NCI-H2029 (cell line): ENCODE measurements at regions not wholly inside any gene's neighbourhood (a gene's known extent, or its start where the extent isn't known, plus 50 kb on each side); places are given as distances from the start of the nearest gene placed in this dataset.
A peak's percentile ranks its signal among the peaks of the same experiment; 100 is the strongest.

Source experiments
- DNase-seq: peaks from one replicate; lab custom pipeline; 2025; lab: John Stamatoyannopoulos, UW

- DNase-seq, result no peak
These were observed 177.4 kb downstream of the BTG1 start for GRCh38 chr12:91968076-91968776.

GRCh38 chr12:91967590-91967989 is 178.1 kb downstream of the BTG1 start:
- DNase-seq, result no peak

GRCh38 chr12:91965781-91966180 is 179.9 kb downstream of the BTG1 start:
- no peak for DNase-seq

- no peak for DNase-seq
These were observed 181.1 kb downstream of the BTG1 start for GRCh38 chr12:91964501-91964900.

- no peak for DNase-seq
These were observed 186.4 kb downstream of the BTG1 start for GRCh38 chr12:91959220-91959619.

DNA sequence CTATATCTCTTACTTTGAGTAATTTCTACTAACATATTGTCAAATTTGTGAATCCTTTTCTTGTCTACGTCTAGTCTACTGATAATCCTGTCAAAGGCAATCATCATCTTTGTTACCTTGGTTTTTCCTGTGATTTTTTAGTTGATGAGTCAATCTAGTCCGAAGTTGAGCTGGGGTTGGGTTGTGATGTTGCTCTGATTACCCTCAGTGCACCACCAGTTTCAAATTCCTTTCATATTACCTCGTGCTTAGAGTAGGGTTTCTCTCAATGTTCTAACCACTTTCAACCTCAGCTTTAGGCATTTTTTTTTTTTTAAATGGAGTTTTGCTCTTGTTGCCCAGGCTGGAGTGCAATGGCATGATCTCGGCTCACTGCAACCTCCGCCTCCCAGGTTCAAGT is 186.8 kb downstream of the BTG1 start:
- no peak for DNase-seq

GRCh38 chr12:91954747-91955146 is 190.9 kb downstream of the BTG1 start:
- no peak for DNase-seq

DNA sequence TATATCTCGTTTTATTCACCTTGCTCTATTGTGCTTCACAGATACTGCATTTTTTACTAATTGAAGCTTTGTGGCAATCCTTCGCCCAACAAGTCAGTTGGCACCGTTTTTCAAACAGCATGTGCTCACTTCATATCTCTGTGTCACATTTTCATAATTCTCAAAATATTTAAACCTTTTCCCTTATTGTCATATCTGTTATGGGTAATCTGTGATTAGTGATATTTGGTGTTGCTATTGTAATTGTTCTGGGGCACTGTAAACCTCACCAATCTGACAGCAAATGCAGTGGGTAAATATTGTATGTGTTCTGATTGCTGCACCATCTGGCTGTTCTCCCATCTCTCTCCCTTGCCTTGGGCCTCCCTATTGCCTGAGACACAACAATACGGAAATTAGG is 191.3 kb downstream of the BTG1 start:
- no peak for DNase-seq

DNA sequence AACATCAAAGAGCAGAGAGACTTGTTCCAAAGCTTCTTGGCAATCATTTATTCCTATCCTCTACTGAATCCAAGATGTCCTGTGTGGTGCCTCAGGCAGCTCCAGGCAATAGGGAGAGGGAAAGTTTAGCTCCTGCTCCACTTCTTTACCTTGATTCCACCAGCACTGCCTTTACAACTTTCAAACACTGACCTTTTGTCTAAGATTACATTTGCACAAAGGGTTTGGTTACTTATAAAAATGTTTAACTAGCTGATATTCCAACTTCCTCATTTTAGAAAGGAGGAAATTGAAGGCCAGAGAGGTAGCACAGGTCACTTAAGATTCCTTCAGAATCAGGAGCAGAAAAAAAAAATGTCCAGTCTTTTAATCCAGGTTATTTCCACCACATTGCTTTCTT is 192.7 kb downstream of the BTG1 start:
- no peak for DNase-seq

- DNase-seq, result no peak
These were observed 194.1 kb downstream of the BTG1 start for GRCh38 chr12:91951571-91951970.

- DNase-seq, result no peak
These were observed 197.1 kb downstream of the BTG1 start for GRCh38 chr12:91948504-91948903.

DNA sequence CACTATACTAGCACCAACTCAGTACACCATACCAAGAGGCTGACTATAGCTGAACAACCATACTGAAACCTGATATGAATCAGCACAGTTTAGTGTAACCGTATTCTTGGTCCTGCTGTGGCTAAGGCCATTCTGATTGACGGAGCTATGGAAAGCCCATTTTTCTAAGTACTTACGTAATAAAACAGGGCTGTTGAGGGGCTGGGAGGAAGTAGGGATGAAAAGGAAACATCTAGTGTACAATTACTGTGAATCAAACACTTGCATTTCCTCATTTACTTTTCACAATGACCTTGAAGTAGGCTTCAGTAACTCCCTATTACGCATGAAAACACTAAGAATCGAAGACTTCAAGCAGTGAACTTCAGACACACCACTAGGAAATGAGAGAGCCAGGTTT is 198.2 kb downstream of the BTG1 start:
- no peak for DNase-seq

DNA sequence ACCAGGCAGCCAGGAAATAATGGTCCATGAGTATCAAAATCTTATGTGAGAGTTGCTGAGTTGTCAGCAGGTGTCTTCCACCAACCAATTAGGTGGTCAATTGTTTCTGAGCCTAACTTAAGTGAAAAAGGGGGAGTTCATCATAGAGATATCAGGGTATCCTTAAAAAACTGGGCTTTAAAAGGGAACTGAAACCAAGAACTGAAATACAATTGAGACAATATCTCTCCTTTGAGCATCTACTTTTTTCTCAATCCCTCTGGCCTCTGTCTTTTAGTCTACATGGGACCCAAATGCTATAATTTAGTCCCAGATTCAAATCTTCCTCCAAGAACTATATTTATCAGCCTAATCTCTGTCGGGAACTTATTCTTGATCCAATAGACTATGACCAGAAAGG is 201.0 kb downstream of the BTG1 start:
- no peak for DNase-seq

DNA sequence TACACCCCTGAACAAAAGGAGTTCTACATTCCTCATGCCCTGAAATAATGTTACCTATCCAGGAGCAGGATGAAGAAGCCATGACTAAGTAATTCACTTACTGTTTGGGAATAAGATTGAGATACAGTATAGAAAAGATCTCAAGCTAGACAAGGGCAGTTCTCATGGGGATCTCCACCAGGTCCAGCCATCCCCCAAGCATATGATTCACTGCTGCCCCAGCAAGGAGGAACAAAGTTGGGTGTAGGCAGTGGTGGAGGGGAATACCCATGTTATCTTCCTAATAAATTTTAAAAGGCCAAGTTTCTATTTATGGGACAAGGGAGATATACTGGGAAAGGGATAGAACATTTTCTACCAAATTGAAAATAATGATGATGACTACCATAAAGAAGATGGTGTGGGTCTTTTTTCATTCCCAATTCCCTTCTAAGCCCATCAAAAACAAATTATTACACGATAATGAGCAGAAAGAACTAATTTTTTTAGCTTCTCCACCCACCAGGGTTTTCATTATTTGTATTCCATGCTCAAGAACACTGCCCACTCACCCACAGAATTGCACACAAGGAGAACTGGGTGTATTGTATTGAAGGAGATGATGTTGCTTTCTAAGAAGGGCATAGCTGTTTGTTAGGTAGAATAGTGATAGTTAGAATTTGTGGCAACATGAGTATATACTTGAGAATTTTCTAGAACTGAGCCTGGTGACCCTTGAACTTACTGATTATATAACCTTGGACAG is 204.6 kb downstream of the BTG1 start:
- DNase-seq, result no peak

GRCh38 chr12:91940322-91940721 is 205.3 kb downstream of the BTG1 start:
- DNase-seq, result no peak

DNA sequence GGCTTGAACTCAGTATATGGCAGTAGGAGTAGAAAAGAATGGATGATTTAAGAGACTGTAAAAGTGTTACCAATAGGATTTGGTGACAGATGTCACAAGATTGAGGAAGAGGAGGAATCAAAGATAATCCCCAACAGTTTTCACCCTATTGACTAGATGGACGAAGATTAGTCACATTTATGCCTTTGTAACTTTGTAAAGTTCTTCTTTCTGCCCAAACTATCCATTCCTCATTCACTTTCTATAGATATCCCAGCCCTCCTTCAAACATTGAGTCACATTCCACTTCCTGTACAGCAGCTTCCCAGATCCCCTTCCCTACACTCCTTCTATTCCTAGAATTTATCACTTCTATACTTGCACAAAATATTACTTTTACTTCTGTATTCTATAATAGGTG is 207.9 kb downstream of the BTG1 start:
- DNase-seq, result no peak

GRCh38 chr12:91937009-91937408 is 208.6 kb downstream of the BTG1 start:
- no peak for DNase-seq

DNA sequence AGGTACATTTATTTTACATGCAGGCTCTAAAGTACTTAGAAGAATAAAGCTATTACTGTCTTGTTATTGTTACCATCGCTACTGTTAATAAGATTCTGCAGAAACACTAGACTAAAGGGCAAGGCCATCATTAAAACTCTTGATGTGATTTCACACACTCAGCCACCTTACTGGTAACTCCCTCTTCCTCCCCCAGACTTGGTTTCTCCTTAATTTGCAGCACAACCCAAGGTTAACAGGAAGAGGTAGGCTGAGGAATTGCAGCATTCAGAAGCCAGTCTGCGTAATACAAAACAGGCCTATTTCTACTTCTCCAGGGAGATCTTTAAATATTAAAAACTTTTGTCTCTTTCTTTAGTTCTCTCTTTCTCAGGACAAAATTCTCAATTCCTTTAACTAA is 210.3 kb downstream of the BTG1 start:
- no peak for DNase-seq

DNA sequence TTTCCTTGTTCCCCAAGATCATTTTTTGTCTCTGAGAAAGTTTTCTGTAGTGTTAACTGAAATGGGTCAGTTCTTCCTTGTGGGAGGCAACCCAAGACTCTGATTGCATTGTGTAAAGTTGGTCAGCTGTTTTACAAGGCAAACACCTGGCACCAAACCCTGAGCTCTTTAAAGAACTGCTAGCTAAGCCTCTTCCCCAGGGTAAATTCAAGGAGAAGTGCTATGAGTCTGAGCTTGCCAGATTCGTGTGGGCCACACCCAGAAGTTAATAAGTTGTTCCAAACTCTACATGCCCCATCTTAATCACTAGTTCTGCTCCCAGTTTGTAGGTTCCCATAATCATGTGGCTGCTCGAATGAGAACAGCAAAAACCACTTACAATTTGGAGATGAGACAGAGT is 214.5 kb downstream of the BTG1 start:
- DNase-seq, result peak; percentile 16

DNA sequence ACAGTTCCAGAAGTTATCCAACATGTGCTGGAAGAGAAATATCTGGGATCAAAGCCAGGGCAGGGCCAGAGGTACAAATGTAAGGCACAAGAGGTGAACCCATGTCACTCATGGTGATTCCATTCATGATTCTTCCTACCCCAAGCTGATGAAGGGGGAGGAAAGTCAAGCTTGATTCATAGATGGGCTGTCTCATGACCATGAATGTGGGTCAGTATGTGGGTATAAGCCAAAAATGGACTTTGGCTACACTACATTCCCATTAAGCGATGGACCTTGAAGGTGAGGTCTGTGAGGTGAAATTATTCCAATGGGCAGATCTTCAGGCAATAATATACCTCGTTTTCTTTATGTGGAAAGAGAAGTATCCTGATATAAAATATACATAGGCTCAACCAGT is 217.1 kb downstream of the BTG1 start:
- no peak for DNase-seq

DNA sequence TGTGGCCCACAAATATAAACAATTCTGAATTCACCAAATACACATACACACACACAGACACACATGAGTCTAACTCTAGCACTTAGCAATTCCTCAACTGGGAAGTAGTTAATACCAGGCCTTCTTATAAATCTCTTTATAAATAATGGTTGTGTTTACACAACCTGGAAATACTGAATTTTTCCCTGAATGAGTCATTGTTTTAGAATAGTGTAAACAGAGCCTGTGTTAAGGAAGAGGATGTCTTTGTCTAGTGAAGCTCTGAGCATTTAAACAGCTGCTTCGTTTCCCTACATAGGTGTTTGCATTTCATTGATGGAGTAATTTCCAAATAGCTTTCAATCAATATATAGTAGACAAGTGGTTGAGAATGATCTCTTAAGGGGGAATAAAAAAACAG is 218.8 kb downstream of the BTG1 start:
- peak; percentile 92 for DNase-seq

- no peak for DNase-seq
These were observed 220.8 kb downstream of the BTG1 start for GRCh38 chr12:91924827-91925226.

GRCh38 chr12:91923864-91924263 is 221.8 kb downstream of the BTG1 start:
- no peak for DNase-seq

DNA sequence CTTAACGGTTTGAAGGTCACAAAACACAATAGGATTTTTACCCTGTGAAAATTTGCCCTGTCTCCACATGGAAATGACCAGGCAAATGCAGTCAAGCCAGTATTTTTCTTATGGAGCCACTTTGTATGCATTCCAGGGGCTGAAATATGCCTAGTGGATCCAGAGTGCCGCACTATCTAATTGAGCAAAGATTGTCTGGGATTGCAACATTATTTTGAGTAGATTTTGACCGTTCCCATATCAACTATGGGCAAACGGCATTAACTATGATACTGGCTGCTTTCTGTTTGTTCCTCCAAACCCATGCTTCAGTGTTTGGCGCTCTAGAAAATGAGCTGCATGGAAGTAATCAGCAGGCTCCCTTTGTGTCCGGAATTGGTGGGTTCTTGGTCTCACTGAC is 223.0 kb downstream of the BTG1 start:
- no peak for DNase-seq
